Skeletal muscle satellite cell (primary cell): ENCODE measurements at regions not wholly inside any gene's neighbourhood (a gene's known extent, or its start where the extent isn't known, plus 50 kb on each side); places are given as distances from the start of the nearest gene placed in this dataset.
"Not testable (repeated sequence)": the region's sequence is repeated elsewhere in the genome, so short reads cannot be mapped to it uniquely, and the experiment has no call there.

Experiments used
- H3K27me3 ChIP-seq: 2 replicates; pipeline ENCODE4 v1.7.0; 2013; ENCODE audit warnings: low read length; ENCODE audit not compliant: control insufficient read depth, insufficient read depth
- H3K36me3 ChIP-seq: 2 replicates; pipeline ENCODE4 v1.7.0; 2013; ENCODE audit warnings: mild to moderate bottlenecking, control low read depth, low read length; ENCODE audit not compliant: insufficient read depth
- H3K4me1 ChIP-seq: 2 replicates; pipeline ENCODE4 v1.7.0; 2013; ENCODE audit warnings: low read length; ENCODE audit not compliant: control insufficient read depth, insufficient read depth
- H3K4me2 ChIP-seq: 2 replicates; pipeline ENCODE4 v1.7.0; 2013; ENCODE audit warnings: mild to moderate bottlenecking, low read length
- H3K4me3 ChIP-seq: 2 replicates; pipeline ENCODE4 v1.7.0; 2013; ENCODE audit warnings: low read length
- H3K9ac ChIP-seq: 2 replicates; pipeline ENCODE4 v1.7.0; 2013; ENCODE audit warnings: mild to moderate bottlenecking, low read depth, low read length, moderate library complexity
- H3K9me3 ChIP-seq: replicated peaks from 2 replicates; pipeline ENCODE4 v1.7.0; 2013; ENCODE audit warnings: mild to moderate bottlenecking, control low read depth, low read length

- H3K9me3 ChIP-seq, H3K4me3 ChIP-seq, H3K4me2 ChIP-seq, H3K9ac ChIP-seq, H3K27me3 ChIP-seq, H3K36me3 ChIP-seq, H3K4me1 ChIP-seq: not testable (repeated sequence)
Measured at GRCh38 chr10:65111059-65111458, 1589.9 kb downstream of the REEP3 start.

GRCh38 chr10:65112573-65112972, 1591.4 kb downstream of the REEP3 start:
- H3K4me1 ChIP-seq = no peaks in the 10 kb centered on the region
- no peaks in the 10 kb centered on the region for H3K27me3 ChIP-seq
- H3K9ac ChIP-seq = no peak overlapping the region
- no peaks in the 10 kb centered on the region for H3K9me3 ChIP-seq
- no peak overlapping the region for H3K4me2 ChIP-seq
- H3K4me3 ChIP-seq = no peak overlapping the region
- H3K36me3 ChIP-seq = no peaks in the 10 kb centered on the region

- no peaks in the 10 kb centered on the region for H3K27me3 ChIP-seq
- H3K36me3 ChIP-seq = no peaks in the 10 kb centered on the region
- no peaks in the 10 kb centered on the region for H3K4me1 ChIP-seq
- H3K4me3 ChIP-seq = no peak overlapping the region
- no peak overlapping the region for H3K9ac ChIP-seq
- no peak overlapping the region for H3K4me2 ChIP-seq
- H3K9me3 ChIP-seq = no peaks in the 10 kb centered on the region
Measured at GRCh38 chr10:65123120-65123519, 1601.9 kb downstream of the REEP3 start.

GRCh38 chr10:65125212-65125611, 1604.0 kb downstream of the REEP3 start:
- Histone ChIP-seq H3K27me3 (no peaks in the 10 kb centered on the region), H3K9me3 (no peaks in the 10 kb centered on the region)

GRCh38 chr10:65126288-65126687, 1605.1 kb downstream of the REEP3 start:
- H3K36me3 ChIP-seq = no peaks in the 10 kb centered on the region
- H3K9ac ChIP-seq = no peak overlapping the region
- H3K27me3 ChIP-seq = no peaks in the 10 kb centered on the region
- H3K9me3 ChIP-seq = no peaks in the 10 kb centered on the region
- H3K4me2 ChIP-seq = no peak overlapping the region
- H3K4me1 ChIP-seq = no peaks in the 10 kb centered on the region
- no peak overlapping the region for H3K4me3 ChIP-seq

More at GRCh38 chr10:65125212-65125611, 1604.0 kb downstream of the REEP3 start:
- Histone ChIP-seq H3K36me3 (no peaks in the 10 kb centered on the region), H3K4me1 (no peaks in the 10 kb centered on the region), H3K9ac (no peak overlapping the region), H3K4me3 (no peak overlapping the region), H3K4me2 (no peak overlapping the region)

GRCh38 chr10:65128277-65128676, 1607.1 kb downstream of the REEP3 start:
- Histone ChIP-seq H3K4me3 (no peak overlapping the region), H3K4me2 (no peak overlapping the region), H3K9me3 (no peaks in the 10 kb centered on the region), H3K4me1 (no peaks in the 10 kb centered on the region), H3K27me3 (no peaks in the 10 kb centered on the region), H3K36me3 (no peaks in the 10 kb centered on the region), H3K9ac (no peak overlapping the region)

GRCh38 chr10:65130162-65130758, 1609.1 kb downstream of the REEP3 start:
- Histone ChIP-seq H3K9me3 (no peaks in the 10 kb centered on the region), H3K9ac (no peak overlapping the region), H3K36me3 (no peaks in the 10 kb centered on the region), H3K27me3 (no peaks in the 10 kb centered on the region), H3K4me1 (no peaks in the 10 kb centered on the region), H3K4me2 (no peak overlapping the region), H3K4me3 (no peak overlapping the region)

GRCh38 chr10:65133652-65134051, 1612.5 kb downstream of the REEP3 start:
- no peak overlapping the region for H3K9ac ChIP-seq
- H3K36me3 ChIP-seq = no peaks in the 10 kb centered on the region
- no peaks in the 10 kb centered on the region for H3K4me1 ChIP-seq
- H3K4me3 ChIP-seq = no peak overlapping the region
- H3K4me2 ChIP-seq = no peak overlapping the region
- no peaks in the 10 kb centered on the region for H3K27me3 ChIP-seq
- no peaks in the 10 kb centered on the region for H3K9me3 ChIP-seq

- no peak overlapping the region for H3K9ac ChIP-seq
Measured at GRCh38 chr10:65135508-65135907, 1614.3 kb downstream of the REEP3 start.

GRCh38 chr10:65142641-65143435, 1621.6 kb downstream of the REEP3 start:
- no peak overlapping the region for H3K4me3 ChIP-seq
- no peaks in the 10 kb centered on the region for H3K9me3 ChIP-seq
- no peaks in the 10 kb centered on the region for H3K27me3 ChIP-seq
- no peak overlapping the region for H3K9ac ChIP-seq
- H3K36me3 ChIP-seq = no peaks in the 10 kb centered on the region
- H3K4me2 ChIP-seq = no peak overlapping the region
- no peaks in the 10 kb centered on the region for H3K4me1 ChIP-seq

More at GRCh38 chr10:65135508-65135907, 1614.3 kb downstream of the REEP3 start:
- H3K4me3 ChIP-seq = no peak overlapping the region
- no peaks in the 10 kb centered on the region for H3K27me3 ChIP-seq
- H3K4me2 ChIP-seq = no peak overlapping the region
- no peaks in the 10 kb centered on the region for H3K36me3 ChIP-seq
- no peaks in the 10 kb centered on the region for H3K9me3 ChIP-seq
- H3K4me1 ChIP-seq = no peaks in the 10 kb centered on the region

GRCh38 chr10:65143723-65144122, 1622.5 kb downstream of the REEP3 start:
- no peaks in the 10 kb centered on the region for H3K9me3 ChIP-seq
- no peak overlapping the region for H3K9ac ChIP-seq
- H3K4me2 ChIP-seq = no peak overlapping the region
- no peaks in the 10 kb centered on the region for H3K27me3 ChIP-seq
- H3K4me3 ChIP-seq = no peak overlapping the region
- no peaks in the 10 kb centered on the region for H3K36me3 ChIP-seq
- H3K4me1 ChIP-seq = no peaks in the 10 kb centered on the region

GRCh38 chr10:65149878-65150277, 1628.7 kb downstream of the REEP3 start:
- H3K9me3 ChIP-seq = no peaks in the 10 kb centered on the region
- no peak overlapping the region for H3K4me2 ChIP-seq
- H3K4me1 ChIP-seq = no peaks in the 10 kb centered on the region
- H3K36me3 ChIP-seq = no peaks in the 10 kb centered on the region
- H3K4me3 ChIP-seq = no peak overlapping the region
- H3K27me3 ChIP-seq = no peaks in the 10 kb centered on the region
- H3K9ac ChIP-seq = no peak overlapping the region
